ENCODE measurements at regions not wholly inside any gene's neighbourhood (a gene's known extent, or its start where the extent isn't known, plus 50 kb on each side); places are given as distances from the start of the nearest gene placed in this dataset.

- Histone ChIP-seq H3K4me1 (peaks cover 0 to 5% (median 0%) of the 10 kb centered on the region in 12 donors), H3K27ac (no peak overlapping the region), H3K4me3 (no peak overlapping the region), H3K9me3 (no peaks in the 10 kb centered on the region), H3K36me3 (no peaks in the 10 kb centered on the region), H3K27me3 (no peaks in the 10 kb centered on the region)
- ATAC-seq (no peak), DNase-seq (no peak)
- 86 to 90% (median 89%) methylated on average over 4 of the region's 4 CpGs for WGBS, 4 donors
- TF ChIP-seq POLR2A (IDR thresholded peaks at IDR 0.05) (no peak), CTCF (IDR thresholded peaks at IDR 0.05) (no peak)
- intact Hi-C loops (cut with DNase I), result no loop called here
These were observed 266.1 kb upstream of the SIX2 start for GRCh38 chr2:45275242-45275805.

GRCh38 chr2:45274250-45274926, 265.1 kb upstream of the SIX2 start:
- 69 to 78% (median 75%) methylated on average over 8 of the region's 8 CpGs for WGBS, 4 donors
- DNase-seq, result no peak
- Histone ChIP-seq H3K27me3 (peaks cover 0 to 3% (median 0%) of the 10 kb centered on the region in 9 donors), H3K9me3 (no peaks in the 10 kb centered on the region), H3K27ac (no peak overlapping the region), H3K36me3 (no peaks in the 10 kb centered on the region), H3K4me1 (peaks cover 0 to 5% (median 0%) of the 10 kb centered on the region in 12 donors), H3K4me3 (no peak overlapping the region)
- TF ChIP-seq CTCF (IDR thresholded peaks at IDR 0.05) (no peak), POLR2A (IDR thresholded peaks at IDR 0.05) (no peak)
- intact Hi-C loops (cut with DNase I), result no loop called here
- no peak for ATAC-seq

- Histone ChIP-seq H3K9me3 (no peaks in the 10 kb centered on the region), H3K36me3 (no peaks in the 10 kb centered on the region), H3K27ac (no peak overlapping the region), H3K27me3 (peaks cover 0 to 8% (median 0%) of the 10 kb centered on the region in 9 donors), H3K4me3 (no peak overlapping the region), H3K4me1 (peaks cover 0 to 4% (median 0%) of the 10 kb centered on the region in 12 donors)
- TF ChIP-seq POLR2A (IDR thresholded peaks at IDR 0.05), result no peak
- TF ChIP-seq CTCF (IDR thresholded peaks at IDR 0.05), result no peak
- intact Hi-C loops (cut with DNase I), result no loop called here
- ATAC-seq, result no peak
- 79 to 97% (median 90%) methylated on average over 2 to 3 of the region's 3 CpGs for WGBS, 4 donors
- no peak for DNase-seq
These were observed 264.4 kb upstream of the SIX2 start for GRCh38 chr2:45273412-45274249.

Data from heart left ventricle (tissue), 16 donors.